ENCODE measurements at regions not wholly inside any gene's neighbourhood (a gene's known extent, or its start where the extent isn't known, plus 50 kb on each side); places are given as distances from the start of the nearest gene placed in this dataset.

GRCh38 chr9:78899006-78899405, 602.1 kb downstream of the PSAT1 start:
- no peak for DNase-seq (ENCODE audit: low read depth)

GRCh38 chr9:78900500-78900899, 603.6 kb downstream of the PSAT1 start:
- no peak overlapping the region for H3K4me3 ChIP-seq (replicated peaks; ENCODE audit: low read depth, low read length)
- no peak for DNase-seq (ENCODE audit: low read depth)
- no peak for TF ChIP-seq CTCF (IDR thresholded peaks at IDR 0.05; ENCODE audit: low read length, missing control alignments)

More at GRCh38 chr9:78899006-78899405, 602.1 kb downstream of the PSAT1 start:
- TF ChIP-seq CTCF (IDR thresholded peaks at IDR 0.05; ENCODE audit: low read length, missing control alignments), result no peak
- H3K4me3 ChIP-seq (replicated peaks; ENCODE audit: low read depth, low read length), result no peak overlapping the region

GRCh38 chr9:78902051-78902450, 605.1 kb downstream of the PSAT1 start:
- no peak for DNase-seq (ENCODE audit: low read depth)
- TF ChIP-seq CTCF (IDR thresholded peaks at IDR 0.05; ENCODE audit: low read length, missing control alignments), result no peak
- H3K4me3 ChIP-seq (replicated peaks; ENCODE audit: low read depth, low read length), result no peak overlapping the region

GRCh38 chr9:78903581-78903980, 606.7 kb downstream of the PSAT1 start:
- no peak for DNase-seq (ENCODE audit: low read depth)
- no peak overlapping the region for H3K4me3 ChIP-seq (replicated peaks; ENCODE audit: low read depth, low read length)
- no peak for TF ChIP-seq CTCF (IDR thresholded peaks at IDR 0.05; ENCODE audit: low read length, missing control alignments)

- H3K4me3 ChIP-seq (replicated peaks; ENCODE audit: low read depth, low read length), result no peak overlapping the region
- TF ChIP-seq CTCF (IDR thresholded peaks at IDR 0.05; ENCODE audit: low read length, missing control alignments), result no peak
- no peak for DNase-seq (ENCODE audit: low read depth)
Measured at GRCh38 chr9:78904686-78905085, 607.8 kb downstream of the PSAT1 start.

- no peak for TF ChIP-seq CTCF (IDR thresholded peaks at IDR 0.05; ENCODE audit: low read length, missing control alignments)
- DNase-seq (ENCODE audit: low read depth), result no peak
Measured at GRCh38 chr9:78905387-78905786, 608.5 kb downstream of the PSAT1 start.

GRCh38 chr9:78905986-78906755, 609.2 kb downstream of the PSAT1 start:
- no peak for TF ChIP-seq CTCF (IDR thresholded peaks at IDR 0.05; ENCODE audit: low read length, missing control alignments)
- DNase-seq (ENCODE audit: low read depth), result no peak
- no peak overlapping the region for H3K4me3 ChIP-seq (replicated peaks; ENCODE audit: low read depth, low read length)

More at GRCh38 chr9:78905387-78905786, 608.5 kb downstream of the PSAT1 start:
- H3K4me3 ChIP-seq (replicated peaks; ENCODE audit: low read depth, low read length), result no peak overlapping the region

Measured in fibroblast of pulmonary artery (primary cell).